GM19240 (cell line): ENCODE measurements at regions not wholly inside any gene's neighbourhood (a gene's known extent, or its start where the extent isn't known, plus 50 kb on each side); places are given as distances from the start of the nearest gene placed in this dataset.

Experiments used
- DNase-seq: peaks from one replicate; pipeline ENCODE4 v3.0.0; 2011; ENCODE audit warnings: low spot score; ENCODE audit not compliant: insufficient read length

DNA sequence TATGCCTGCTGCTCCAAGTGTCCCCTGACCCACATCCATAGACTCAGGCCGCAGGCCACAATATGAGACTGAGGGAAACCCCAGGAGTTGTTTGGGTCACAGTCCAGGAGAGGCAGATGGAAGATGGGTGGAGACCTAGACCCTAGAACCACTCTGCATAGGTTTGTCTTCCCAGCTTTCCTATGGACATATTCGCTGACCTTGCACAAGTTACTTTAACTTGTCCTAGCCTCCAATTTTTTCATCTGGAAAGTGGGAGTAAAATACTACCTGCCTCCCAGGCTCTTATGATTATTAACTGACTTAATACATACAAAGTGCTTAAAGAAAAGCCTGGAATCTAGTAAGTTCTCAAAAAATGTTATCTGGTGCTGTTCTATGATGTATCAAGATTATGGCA, 157.1 kb upstream of the IFNG-AS1 start:
- DNase-seq = no peak

DNA sequence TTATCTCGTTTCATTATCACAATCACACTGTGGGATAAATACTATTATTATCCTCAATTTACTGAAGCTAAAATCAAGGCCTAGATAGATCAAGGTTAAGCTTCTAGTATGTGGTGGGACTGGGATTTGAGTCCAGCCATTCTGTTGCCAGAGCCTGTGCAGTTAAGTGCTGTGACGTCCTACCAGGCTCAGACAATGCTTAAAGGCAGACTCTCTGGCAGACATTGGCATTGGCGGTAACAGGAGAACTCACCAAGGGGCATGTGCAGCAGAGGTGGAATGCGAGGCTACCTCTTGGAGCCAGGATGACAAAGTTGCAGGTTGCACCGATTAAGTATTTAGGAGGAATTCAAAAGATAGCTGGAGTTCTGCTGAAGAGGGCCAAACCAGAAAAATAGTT, 155.6 kb upstream of the IFNG-AS1 start:
- no peak for DNase-seq

DNA sequence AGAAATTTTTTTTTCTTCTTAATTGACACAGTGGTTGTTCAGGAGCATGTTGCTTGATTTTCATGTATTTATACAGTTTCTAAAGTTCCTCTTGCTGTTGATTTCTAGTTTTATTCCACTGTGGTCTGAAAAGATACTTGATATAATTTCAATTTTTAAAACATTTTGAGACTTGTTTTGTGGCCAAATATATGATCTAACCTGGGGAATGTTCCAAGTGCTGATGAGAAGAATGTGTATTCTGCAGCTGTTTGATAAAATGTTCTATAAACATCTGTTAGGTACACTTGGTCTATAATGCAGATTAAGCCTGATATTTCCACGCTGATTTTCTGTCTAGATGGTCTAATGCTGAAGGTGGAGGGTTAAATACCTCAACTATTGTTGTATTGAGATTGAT, 151.4 kb upstream of the IFNG-AS1 start:
- DNase-seq = no peak

GRCh38 chr12:67842124-67842523, 147.1 kb upstream of the IFNG-AS1 start:
- DNase-seq = no peak

GRCh38 chr12:67843257-67843656, 146.0 kb upstream of the IFNG-AS1 start:
- DNase-seq = no peak

DNA sequence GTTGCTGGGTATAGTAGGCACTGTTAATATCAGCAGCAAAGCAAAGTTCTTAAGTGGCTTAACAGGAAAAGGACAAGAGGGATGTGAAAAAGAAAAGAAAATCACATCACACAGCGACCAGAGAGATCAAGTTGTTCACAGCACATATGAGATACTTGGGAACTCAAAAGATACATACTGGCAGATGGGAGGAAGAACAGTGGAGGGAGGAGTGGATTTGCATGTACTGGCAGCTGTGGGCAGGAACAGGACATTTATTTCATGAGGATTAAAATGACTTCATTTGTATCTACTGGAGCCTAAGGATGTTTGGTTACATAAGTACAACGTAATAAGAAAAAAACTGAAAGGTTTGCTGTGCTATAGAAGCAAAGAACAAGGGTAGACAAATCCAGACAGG, 136.5 kb upstream of the IFNG-AS1 start:
- DNase-seq = no peak

DNA sequence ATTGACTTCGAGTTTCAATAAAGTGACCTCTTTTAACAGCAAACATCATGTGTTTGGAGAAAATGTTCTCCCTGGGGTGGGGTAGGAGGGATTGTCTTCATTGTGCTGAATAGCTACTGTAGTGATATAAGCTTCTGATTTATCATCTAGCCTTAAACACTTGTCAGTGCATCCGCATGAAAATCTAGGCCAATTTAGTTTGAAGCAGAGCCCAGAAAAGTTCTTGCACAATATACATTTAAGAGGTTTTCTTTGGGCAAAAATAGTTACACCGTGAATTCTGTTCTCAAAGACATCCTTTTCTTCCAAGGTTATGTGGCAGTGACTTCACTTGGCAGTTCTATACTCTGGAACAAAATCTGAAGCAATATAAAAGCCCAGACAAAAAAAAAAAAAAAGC, 136.0 kb upstream of the IFNG-AS1 start:
- no peak for DNase-seq

GRCh38 chr12:67854351-67854750, 134.9 kb upstream of the IFNG-AS1 start:
- DNase-seq = no peak

DNA sequence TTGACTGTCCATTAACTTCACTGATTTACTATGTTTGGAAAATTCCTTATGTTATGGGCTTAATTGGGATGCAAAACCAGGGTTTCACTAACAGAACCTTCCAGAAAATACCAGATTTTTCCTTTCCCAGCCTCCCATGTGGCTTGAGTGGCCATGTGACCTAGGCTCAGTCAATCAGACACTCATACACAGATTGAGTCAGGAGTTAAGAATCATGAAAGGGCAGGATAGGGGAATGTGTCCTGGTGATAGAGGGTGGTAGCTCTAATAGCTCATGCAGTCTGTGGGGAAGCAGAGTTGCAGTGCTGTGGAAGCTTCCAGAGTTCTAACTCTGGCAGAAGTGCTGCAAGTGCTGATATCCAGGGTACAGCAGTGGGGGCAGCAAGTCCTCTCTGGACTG, 134.1 kb upstream of the IFNG-AS1 start:
- no peak for DNase-seq

GRCh38 chr12:67871231-67871630, 118.0 kb upstream of the IFNG-AS1 start:
- DNase-seq = no peak

DNA sequence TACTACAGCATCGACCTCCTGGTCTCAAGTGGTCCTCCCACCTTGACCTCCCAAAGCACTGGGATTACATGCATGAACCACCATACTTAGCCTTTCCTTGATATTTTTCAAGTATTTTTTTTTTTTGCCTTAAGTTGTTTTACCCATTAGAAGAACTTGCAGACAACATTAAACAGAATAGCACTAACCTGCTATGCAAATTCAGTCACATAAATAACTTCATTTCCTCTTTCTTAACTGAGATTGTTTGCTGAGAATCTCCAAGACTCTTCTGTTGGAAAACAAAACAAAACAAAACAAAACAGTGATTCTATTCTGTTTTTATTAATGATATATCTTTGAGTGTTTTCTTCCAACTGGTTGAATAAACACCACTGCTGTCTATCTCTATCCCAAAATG, 115.9 kb upstream of the IFNG-AS1 start:
- no peak for DNase-seq

- no peak for DNase-seq
Observed at GRCh38 chr12:67876305-67876915, 112.8 kb upstream of the IFNG-AS1 start.

DNA sequence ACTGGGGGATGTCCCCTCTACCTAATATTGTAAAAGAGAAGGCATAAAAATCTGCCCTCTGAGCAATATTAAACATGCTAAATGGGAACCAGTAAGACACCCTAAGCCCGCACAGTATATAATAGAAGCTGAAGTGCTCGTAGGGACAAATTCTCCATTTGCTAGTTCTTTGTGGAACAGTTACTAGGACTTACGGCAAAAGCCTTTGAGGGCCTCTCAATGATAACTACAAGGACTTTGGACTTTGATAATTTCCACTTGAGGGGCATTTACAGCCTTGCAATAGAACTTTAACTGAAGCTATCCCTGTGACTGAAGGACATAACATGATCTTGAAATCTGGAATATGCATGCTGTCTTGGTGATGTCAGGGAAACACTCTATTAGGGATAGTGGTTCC, 111.5 kb upstream of the IFNG-AS1 start:
- no peak for DNase-seq

GRCh38 chr12:67879937-67880336, 109.3 kb upstream of the IFNG-AS1 start:
- no peak for DNase-seq

DNA sequence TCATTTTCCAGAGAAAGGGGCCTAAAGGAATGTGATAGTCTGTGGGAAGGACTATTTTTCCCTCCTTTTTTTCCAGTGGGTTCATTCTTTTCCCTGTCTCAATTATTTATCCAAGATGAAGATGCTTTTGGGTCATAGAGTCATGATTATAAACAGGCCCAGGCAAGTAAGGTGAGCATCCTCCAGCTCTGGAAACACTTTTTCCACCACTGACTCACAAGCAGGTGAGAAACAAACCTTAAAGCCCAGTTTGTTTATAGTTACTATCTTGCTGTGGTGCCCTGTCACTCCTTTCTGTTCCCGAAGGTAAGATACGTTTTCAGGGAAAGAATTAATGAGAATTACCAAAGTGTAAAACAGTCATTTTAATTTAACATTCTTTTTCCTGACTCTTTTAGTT, 107.7 kb upstream of the IFNG-AS1 start:
- DNase-seq = no peak

GRCh38 chr12:67884596-67884995, 104.7 kb upstream of the IFNG-AS1 start:
- no peak for DNase-seq

- DNase-seq = no peak
Observed at GRCh38 chr12:67885375-67886169, 103.7 kb upstream of the IFNG-AS1 start.

DNA sequence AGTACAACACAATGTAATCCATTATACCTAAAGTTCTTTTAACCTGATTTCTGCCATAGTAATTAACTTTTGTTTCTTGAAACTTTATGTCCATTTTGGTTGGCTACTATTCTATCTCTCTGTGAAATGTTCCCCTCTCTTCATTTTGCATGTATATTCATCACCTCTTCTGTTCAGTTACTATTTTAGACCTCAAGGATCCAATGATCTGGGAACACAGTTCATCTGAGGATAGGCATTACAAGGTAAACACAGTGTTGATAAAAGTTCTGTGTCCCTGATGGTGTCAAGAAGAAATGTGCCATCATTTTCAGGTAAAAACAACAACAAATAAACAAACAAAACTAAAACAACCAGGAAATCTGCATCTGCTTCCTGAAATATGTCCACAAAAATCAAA, 102.2 kb upstream of the IFNG-AS1 start:
- no peak for DNase-seq

DNA sequence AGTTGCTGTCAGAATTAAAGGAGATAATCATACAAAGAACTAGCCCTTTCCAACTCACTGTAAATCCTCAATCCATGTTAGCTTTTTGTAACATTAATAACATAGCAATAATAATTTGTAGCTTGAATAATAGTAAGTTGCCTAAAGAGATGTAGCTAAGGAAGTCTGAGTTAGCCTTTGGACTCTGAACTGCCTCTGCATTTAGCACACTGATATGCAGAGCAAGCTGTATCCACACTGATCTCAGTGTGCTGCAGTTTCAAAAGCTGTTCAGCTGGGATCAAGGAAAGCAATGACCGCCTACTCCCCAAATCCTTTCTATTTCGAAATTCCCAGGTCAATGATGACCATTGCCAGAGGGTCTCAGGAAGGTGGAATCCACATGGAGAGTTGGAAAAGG, 99.3 kb upstream of the IFNG-AS1 start:
- DNase-seq = no peak

DNA sequence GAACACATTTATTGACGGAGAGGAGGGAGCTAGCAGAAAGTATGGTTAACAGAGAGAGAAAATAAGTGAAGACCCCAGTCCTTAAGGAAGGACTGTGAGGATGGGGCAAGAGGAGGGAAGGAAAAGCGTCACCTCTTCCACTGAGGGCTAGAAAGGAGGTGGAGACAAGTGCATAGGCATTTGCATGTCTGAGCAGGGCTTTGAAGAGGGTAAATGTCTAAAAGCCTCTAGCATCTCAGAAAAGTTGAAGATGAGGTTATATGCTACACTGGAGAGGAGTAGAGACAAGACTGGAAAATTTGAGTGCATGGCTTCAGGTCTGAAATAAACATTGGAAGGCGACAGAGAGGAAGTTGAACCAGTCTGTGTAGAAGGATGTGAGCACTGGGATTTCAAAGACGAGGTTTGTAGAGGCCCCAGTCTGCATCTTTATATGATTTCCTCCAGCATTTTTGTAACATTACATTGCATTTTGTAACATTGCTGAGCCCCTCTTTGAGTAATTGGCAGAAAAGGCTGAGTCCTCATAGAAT, 98.5 kb upstream of the IFNG-AS1 start:
- no peak for DNase-seq

DNA sequence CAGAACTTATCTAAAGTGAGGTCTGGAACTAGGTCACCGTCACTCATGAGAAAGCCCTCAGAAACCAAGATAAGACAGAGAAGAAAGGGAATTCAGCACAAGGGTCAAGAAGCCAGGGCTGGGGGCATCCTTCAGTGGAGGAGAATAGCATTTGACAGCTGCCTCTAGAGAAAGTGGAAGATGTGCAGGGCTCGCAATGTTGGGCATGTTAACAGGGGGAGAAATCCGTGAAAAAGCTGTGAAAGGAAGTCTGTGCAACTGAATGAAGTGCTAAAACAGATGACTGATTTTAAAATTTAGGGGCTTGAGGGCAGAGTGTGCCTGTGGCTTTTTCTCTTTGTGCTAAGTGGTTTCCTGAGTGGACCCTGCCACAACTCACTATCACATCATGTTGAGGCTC, 97.7 kb upstream of the IFNG-AS1 start:
- DNase-seq = no peak

DNA sequence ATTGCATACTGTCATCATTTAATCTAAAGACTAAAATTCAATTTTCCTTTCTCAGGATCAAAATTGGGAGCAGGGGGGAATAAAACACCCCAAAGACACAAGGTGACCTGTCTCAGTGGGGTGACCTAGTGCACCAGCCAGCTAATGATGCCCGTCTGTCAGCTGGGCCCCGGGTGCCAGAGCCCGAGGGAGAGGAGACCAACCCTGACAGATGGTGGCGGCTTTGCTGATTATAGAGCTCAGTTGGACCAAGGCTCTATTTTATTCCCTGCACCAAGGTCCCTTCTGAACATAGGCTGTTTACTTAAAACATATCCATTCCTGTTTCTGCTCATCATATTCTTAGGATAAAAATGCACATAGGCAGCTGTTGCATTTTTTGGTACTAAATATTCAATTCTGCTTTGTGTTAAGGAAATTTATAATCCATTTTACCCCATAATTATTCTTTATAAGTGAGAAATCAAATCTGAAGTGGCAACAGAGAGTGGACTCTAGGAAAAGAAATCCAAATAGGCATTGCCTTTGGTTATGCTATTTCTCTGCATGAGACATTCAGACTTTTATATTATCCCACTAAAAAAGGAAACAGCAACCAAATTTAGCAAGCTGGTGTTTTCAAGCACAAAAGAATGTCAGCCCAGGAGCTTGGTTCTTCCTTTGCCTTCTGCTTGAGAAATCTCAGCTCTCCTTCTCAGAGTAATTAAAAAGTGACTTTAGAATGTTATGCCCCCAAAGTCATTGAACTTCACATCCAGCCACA, 96.8 kb upstream of the IFNG-AS1 start:
- no peak for DNase-seq
